Muscle of arm (tissue), 1 donor: ENCODE measurements at regions not wholly inside any gene's neighbourhood (a gene's known extent, or its start where the extent isn't known, plus 50 kb on each side); places are given as distances from the start of the nearest gene placed in this dataset.
"Not testable (repeated sequence)": the region's sequence is repeated elsewhere in the genome, so short reads cannot be mapped to it uniquely, and the experiment has no call there.

Experiments
- DNase-seq: peaks from one replicate; pipeline ENCODE4 v3.0.0-alpha.2; 2013

DNA sequence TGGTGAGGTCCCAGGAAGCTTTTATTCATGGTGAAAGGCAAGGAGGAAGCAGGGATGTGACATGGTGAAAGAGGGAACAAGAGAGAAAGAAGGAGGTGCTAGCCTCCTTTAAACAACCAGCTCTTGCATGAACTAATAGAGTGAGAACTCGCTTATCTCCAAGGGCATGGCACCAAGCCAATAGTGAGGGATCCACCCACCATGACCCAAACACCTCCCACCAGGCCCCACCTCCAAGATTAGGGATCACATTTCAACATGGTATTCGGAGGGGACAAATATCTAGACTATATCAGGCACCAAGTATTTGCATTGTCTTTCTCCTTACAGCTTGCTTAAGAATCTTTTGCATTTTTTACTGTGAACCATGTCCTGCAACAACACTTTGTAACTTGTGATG lies 91.9 kb upstream of the DHRS4 start:
- DNase-seq, result no peak

DNA sequence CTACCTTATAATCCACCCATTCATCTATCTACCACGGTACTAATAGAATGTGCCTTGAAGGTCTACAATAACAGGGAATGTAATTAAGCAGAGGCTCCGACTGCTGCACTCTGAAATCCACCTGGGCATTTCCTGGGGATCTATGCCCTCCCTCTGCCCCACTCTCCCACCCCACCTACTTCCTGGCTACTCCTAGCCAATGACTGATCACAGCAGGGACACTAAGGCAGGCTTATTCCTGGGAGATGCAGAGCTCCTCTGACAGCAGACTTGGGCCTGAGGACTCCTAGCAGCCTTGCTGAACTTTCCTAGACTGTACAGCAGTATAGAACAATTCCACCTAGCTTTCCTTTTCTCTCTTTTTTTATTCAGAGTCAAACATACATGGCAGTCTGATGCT lies 91.1 kb upstream of the DHRS4 start:
- DNase-seq, result no peak

- no peak for DNase-seq
Observed at GRCh38 chr14:23863836-23864235, 89.7 kb upstream of the DHRS4 start.

DNA sequence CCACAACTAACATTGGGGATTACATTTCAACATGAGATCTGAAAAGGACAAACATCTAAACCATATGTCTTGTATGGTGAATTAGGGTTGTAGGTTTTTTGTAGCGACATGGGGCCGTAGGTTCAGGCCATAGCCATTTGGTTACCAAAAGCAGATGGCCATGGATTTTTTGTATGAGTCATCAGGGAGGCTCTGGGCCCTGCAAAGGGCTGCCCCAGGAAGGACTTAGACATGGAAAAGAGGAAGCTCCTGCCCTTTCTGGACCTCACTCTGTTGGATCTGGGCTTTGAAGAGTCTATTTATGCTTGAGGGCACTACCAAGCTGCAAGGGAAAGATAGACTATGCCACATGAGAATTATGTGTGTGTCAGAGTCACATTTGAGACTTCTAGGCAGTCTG lies 89.3 kb upstream of the DHRS4 start:
- DNase-seq, result no peak

DNA sequence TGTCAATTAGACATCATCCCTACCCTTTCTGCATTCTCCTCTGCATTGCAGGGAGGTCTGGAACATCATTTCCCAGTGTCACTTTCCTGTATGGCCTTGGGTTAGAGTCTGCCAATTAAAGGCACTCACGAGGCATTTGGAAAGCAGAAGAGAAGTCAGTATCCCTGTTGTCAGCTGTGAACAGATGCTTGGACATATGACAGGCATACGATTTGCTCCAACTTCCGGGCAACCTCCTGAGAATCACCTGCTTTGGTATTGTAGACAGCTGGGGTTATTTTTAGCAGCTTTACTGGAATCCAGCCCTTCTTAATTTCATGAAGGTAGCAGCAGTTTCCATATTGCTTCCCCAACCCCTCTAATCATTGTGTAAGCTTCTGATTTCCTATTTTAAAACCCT lies 88.7 kb upstream of the DHRS4 start:
- DNase-seq, result no peak

- DNase-seq, result no peak
Observed at GRCh38 chr14:23865502-23865901, 88.1 kb upstream of the DHRS4 start.

DNA sequence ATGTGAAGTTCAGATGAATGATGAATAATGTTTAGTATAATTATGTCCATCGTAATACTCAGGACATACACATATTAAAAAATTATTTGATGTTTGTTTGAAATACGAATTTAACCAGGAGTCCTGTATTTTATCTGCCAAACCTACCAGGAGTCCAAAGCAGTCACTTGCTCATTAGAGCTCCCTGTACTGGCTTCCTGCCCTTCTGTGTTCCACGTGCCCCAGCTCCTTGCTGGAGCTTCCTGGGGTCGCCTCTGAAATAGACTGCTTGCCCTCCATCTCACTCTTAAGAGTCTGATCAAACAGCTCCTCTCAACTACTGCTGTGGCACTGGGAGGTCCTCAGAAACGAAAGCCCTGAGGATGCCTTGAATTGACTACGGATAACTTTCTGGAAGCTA lies 87.3 kb upstream of the DHRS4 start:
- DNase-seq, result no peak

GRCh38 chr14:23869078-23869719 lies 84.4 kb upstream of the DHRS4 start:
- DNase-seq, result no peak

DNA sequence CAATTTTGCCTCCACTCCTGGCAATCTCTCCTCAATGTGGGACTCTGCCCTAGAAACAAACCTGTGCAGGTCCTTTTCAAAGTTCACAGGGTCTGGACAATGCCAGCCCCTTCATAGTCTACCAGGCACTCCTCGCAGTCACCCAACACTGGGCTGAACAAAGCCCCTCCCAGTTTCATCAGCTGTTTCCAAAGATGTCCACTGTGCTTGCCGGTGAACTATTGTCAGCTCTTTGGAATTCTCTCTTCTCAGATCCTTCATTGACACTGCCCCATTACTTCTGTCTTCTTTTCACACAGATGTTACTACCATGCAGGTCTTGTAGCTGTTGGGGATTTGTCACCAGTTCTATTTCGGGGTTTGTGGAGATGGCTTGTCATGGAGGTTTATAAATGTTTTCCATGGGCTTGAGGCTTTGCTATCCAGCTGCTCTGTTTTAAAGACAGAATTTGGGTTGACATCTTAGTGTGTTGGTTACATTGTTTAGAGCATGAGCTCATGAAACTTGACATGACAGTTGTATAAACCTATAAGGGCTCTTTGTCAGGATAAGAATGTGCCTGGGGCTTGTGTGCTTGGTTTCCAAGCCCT lies 77.3 kb upstream of the DHRS4 start:
- DNase-seq, result no peak

DNA sequence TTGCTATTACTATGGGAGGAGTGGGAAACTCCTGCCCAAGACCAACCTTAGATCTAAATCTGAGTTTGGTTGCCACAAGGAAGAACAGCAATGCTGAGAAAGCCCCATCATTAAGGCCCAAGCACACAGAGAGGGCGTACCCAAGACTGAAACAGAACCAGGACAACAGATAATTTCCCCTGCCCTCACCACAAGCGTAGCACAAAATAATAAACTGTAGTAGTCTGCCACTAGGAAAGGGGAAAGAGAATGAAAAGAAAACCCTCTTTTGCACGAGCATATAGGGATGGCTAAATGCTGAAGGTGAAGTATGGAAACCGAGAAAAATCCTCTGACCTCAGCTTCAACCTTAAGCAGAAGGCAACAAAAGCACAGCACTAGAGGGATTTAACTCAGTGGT lies 76.5 kb upstream of the DHRS4 start:
- no peak for DNase-seq

DNA sequence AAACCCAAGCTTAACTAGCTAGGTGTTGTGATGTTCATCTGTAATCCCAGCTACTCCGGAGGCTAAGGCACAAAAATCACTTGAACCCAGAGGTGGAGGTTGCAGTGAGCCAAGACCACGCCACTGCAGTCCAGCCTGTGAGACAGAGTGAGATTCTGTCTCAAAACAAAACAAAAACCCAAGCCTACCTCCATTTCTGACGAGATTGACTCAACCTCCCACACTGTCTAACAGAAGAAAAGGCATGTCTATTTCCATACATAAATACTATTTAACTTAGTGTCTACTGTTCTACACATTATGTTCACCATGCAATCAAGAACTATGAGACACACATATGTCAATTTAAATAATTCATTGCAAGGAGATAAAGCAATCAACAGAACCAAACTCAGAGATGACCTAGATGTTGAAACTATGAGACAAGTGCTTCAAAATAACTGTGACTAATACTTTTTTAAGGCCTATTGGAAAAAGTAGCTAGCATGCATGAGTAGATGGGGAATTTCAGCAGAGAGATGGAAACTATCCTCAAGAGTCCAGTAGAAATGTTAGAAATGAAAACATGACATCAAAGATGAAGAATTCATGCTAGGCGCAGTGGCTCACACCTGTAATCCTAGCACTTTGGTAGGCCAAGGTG lies 75.9 kb upstream of the DHRS4 start:
- DNase-seq, result no peak

- no peak for DNase-seq
Observed at GRCh38 chr14:23881282-23881681, 72.3 kb upstream of the DHRS4 start.

DNA sequence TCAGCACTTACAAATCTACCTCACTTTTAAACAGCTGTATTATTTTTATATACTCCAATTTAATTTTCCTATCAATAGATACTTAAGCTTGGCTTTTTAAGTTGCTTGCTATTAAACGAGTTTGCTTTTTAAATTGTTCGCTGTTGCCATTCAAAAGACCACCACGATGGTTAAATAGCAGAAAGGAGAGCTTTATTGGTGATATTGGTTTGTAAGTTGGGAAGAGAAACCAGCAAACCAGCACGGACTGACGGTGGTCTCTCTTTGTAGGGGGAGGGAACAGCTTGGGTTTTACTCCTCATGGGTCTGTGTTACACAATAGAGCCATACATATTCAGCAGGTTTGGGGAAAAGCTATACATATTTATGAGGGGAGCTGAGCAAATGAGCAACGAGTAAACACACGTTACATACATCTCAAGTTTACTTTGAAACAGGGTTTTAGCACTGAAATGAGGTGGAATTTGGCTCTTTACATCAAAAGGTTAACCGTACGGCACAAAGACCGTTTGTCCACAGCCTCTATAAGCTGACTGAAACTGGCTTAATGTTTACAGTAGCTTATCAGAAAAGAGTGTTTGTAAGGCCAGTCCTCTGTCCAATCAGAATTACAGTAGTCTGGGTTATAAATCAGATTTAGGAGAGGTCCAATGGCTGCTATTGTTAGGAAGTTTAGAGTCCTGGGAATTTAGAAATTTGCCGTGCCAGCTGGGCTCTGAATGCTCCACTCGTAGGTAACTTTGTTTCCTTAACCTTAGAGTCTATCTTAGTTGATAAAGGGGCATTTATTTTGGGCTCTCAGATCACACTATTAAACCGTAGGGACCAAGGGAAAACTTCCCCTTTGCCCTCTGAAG lies 69.7 kb upstream of the DHRS4 start:
- no peak for DNase-seq

DNA sequence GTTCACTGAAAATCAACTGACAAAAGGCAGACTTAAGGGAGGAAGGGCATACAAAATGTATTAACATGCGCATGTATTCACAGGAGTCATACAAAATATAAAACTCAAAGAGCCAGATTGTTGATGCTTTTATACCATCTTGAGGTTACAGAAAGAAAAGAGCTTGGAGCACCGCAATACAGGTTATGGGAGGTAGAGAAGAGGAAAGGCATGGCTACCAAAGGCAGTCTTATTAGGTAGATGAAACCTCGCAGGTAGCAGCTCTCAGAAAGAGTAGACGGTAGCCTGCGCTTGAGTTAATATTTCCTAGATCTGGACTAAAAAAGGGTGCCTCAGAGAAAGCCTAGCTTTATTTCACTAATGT lies 69.0 kb upstream of the DHRS4 start:
- no peak for DNase-seq

- DNase-seq, result no peak
Observed at GRCh38 chr14:23887536-23887935, 66.0 kb upstream of the DHRS4 start.

GRCh38 chr14:23891717-23892116 lies 61.9 kb upstream of the DHRS4 start:
- not testable (repeated sequence) for DNase-seq

GRCh38 chr14:23892289-23892688 lies 61.3 kb upstream of the DHRS4 start:
- not testable (repeated sequence) for DNase-seq

DNA sequence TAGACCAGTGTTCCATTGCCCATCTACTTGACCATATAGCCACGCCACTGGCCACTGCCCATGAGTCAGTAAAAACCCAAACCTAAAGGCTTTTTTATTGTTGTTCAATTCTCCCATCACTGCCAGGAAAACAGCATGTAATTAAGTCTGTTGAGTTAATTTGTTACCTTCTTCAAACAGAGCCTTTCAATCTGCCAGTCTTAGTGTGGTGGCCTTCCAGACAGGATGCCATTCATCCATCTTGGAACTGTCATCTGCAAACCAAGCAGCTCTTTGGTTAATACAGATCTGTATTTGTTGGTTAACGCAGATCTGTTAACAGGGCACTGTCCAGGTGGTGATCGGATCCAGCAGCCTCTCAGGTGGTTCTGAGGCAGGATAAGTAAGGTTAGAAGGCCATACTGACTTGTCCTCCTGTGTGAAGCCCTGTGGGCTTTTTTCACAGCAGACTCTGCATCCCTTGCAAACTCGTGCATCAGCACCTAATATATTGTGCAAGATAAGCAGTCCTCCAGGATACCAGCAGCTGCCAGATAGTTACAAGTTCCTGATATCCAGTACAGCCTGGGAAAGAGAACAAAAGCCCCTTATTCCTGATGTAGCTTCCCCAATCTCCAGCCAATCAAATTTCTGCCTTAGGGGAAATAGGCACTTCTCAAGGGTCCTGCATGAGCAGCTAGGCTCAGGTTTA lies 59.1 kb upstream of the DHRS4 start:
- DNase-seq, result no peak

- no peak for DNase-seq
Observed at GRCh38 chr14:23895053-23895419, 58.5 kb upstream of the DHRS4 start.

DNA sequence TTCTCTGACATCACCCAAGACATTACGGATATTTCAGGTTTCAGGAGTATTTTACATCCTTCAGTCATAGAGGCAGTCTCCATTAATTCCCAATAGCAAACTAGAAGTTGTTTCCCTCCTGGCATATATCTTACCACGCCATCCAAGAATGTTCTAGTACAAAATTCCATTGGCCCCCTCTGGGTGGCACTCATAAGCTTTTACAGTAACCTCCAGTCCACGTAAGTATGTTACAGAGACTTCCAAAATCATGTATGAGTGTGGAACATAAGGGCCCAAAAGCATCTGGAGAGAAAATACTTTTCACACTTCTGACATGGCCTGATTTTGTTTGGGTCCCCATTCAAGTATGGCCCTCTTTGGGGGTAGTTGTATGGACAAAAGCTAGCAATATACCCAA lies 58.1 kb upstream of the DHRS4 start:
- DNase-seq, result peak; percentile 15

DNA sequence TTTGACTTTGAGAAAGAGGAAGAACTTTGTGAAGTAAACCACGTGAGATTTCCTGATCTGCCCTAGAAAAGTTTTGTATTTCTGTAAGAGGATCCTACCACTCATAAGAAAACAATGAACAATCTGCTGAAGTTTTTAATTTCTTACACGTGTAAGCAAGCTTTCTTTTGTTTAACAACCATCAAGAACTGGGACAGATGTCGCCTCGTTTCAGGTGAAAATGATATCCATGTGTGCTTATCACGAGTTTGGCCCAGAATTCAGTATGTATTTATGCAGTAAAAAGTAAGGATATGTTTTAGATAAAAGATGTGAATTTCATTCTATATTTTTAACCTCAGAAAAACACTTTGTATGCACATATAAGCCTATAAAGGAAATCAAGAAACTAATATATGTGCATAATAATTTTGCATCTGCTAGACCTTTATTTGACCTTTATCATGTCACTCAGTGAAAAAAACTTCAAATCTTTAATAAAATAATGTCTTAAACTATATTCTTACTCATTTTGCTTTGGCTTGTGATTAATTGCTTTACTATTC lies 56.9 kb upstream of the DHRS4 start:
- no peak for DNase-seq

DNA sequence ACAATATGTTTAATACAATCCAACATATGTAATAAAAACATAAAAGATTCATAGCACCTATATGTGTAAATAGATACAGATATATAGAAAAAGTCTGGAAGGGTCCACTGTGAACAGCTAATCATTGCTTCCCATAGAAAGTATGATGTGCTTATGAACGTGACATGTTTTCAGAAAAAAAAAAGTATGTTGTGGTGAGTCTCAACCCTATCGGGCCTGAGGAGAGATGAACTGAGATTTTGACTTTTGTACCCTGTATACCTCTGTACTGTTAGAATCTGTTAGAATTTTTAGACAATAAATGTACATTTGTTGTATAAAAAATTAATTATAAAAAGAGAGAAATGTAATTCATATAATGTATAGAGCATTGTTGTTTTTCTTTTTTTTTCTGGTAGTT lies 56.3 kb upstream of the DHRS4 start:
- DNase-seq, result not testable (repeated sequence)
